ENCODE measurements at regions not wholly inside any gene's neighbourhood (a gene's known extent, or its start where the extent isn't known, plus 50 kb on each side); places are given as distances from the start of the nearest gene placed in this dataset.
"Not testable (repeated sequence)": the region's sequence is repeated elsewhere in the genome, so short reads cannot be mapped to it uniquely, and the experiment has no call there.

DNA sequence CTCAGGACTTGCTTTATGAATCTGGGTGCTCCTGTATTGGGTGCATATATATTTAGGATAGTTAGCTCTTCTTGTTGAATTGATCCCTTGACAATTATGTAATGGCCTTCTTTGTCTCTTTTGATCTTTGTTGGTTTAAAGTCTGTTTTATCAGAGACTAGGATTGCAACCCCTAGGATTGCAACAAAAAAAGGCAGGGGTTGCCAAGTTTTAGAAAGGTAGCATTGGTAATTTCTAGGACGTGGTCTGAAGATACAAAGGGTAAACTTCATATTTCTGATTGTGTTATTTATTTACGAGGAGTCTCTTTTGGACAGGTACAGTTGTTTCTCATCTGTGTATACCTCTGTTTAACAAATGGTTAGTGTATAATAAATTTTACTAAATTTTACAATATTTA, 433.7 kb downstream of the BTG1 start:
- TF ChIP-seq, protein P1, sequence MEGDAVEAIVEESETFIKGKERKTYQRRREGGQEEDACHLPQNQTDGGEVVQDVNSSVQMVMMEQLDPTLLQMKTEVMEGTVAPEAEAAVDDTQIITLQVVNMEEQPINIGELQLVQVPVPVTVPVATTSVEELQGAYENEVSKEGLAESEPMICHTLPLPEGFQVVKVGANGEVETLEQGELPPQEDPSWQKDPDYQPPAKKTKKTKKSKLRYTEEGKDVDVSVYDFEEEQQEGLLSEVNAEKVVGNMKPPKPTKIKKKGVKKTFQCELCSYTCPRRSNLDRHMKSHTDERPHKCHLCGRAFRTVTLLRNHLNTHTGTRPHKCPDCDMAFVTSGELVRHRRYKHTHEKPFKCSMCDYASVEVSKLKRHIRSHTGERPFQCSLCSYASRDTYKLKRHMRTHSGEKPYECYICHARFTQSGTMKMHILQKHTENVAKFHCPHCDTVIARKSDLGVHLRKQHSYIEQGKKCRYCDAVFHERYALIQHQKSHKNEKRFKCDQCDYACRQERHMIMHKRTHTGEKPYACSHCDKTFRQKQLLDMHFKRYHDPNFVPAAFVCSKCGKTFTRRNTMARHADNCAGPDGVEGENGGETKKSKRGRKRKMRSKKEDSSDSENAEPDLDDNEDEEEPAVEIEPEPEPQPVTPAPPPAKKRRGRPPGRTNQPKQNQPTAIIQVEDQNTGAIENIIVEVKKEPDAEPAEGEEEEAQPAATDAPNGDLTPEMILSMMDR (IDR thresholded peaks at IDR 0.05), result not testable (repeated sequence)
- not testable (repeated sequence) for TF ChIP-seq POLR2A (IDR thresholded peaks at IDR 0.05); POLR2AphosphoS5 (IDR thresholded peaks at IDR 0.05; ENCODE audit: insufficient read depth in 1 of 2, low read depth in 1 of 2)
